Endothelial cell (in vitro differentiated cells): ENCODE measurements at regions not wholly inside any gene's neighbourhood (a gene's known extent, or its start where the extent isn't known, plus 50 kb on each side); places are given as distances from the start of the nearest gene placed in this dataset.

ENCODE experiments used
- DNase-seq: peaks from one replicate; pipeline ENCODE4 v3.0.0; 2021; ENCODE audit warnings: low spot score
- H3K27ac Mint-ChIP-seq: one replicate; pipeline ENCODE4 v1.8.0; 2021; ENCODE audit warnings: mixed read lengths, inconsistent platforms; ENCODE audit not compliant: unreplicated experiment
- H3K27me3 Mint-ChIP-seq: one replicate; pipeline ENCODE4 v1.8.0; 2021; ENCODE audit warnings: mild to moderate bottlenecking, moderate library complexity, mixed read lengths, inconsistent platforms; ENCODE audit not compliant: unreplicated experiment
- H3K36me3 Mint-ChIP-seq: one replicate; pipeline ENCODE4 v1.8.0; 2021; ENCODE audit warnings: mild to moderate bottlenecking, low read depth, mixed read lengths, inconsistent platforms; ENCODE audit not compliant: unreplicated experiment
- H3K4me1 Mint-ChIP-seq: one replicate; pipeline ENCODE4 v1.8.0; 2021; ENCODE audit warnings: mild to moderate bottlenecking, mixed read lengths, inconsistent platforms; ENCODE audit not compliant: unreplicated experiment
- H3K4me3 Mint-ChIP-seq: one replicate; pipeline ENCODE4 v1.8.0; 2021; ENCODE audit warnings: mild to moderate bottlenecking, mixed read lengths, inconsistent platforms; ENCODE audit not compliant: unreplicated experiment
- H3K9me3 Mint-ChIP-seq: one replicate; pipeline ENCODE4 v1.8.0; 2021; ENCODE audit warnings: mixed read lengths, inconsistent platforms; ENCODE audit not compliant: unreplicated experiment
- CTCF ChIP-seq: fragments of 200-600 bp; sonication (generic); IDR thresholded peaks from one replicate; pipeline ENCODE4 v1.5.0; 2021; ENCODE audit warnings: antibody characterized with exemption; ENCODE audit not compliant: unreplicated experiment

GRCh38 chr18:43634994-43635393 is 357.7 kb upstream of the SYT4 start:
- no peak for TF ChIP-seq CTCF
- no peak overlapping the region for H3K27ac Mint-ChIP-seq
- no peaks in the 10 kb centered on the region for H3K9me3 Mint-ChIP-seq
- H3K4me1 Mint-ChIP-seq, result no peaks in the 10 kb centered on the region
- DNase-seq, result no peak
- H3K4me3 Mint-ChIP-seq, result no peak overlapping the region
- H3K36me3 Mint-ChIP-seq, result no peaks in the 10 kb centered on the region
- H3K27me3 Mint-ChIP-seq, result no peaks in the 10 kb centered on the region

GRCh38 chr18:43635397-43635796 is 358.1 kb upstream of the SYT4 start:
- Mint-ChIP-seq H3K9me3 (no peaks in the 10 kb centered on the region), H3K27ac (no peak overlapping the region), H3K36me3 (no peaks in the 10 kb centered on the region), H3K27me3 (no peaks in the 10 kb centered on the region), H3K4me3 (no peak overlapping the region), H3K4me1 (no peaks in the 10 kb centered on the region)
- no peak for DNase-seq
- no peak for TF ChIP-seq CTCF

GRCh38 chr18:43642727-43643330 is 365.5 kb upstream of the SYT4 start:
- H3K36me3 Mint-ChIP-seq, result no peaks in the 10 kb centered on the region
- H3K27ac Mint-ChIP-seq, result no peak overlapping the region
- no peak for DNase-seq
- no peaks in the 10 kb centered on the region for H3K4me1 Mint-ChIP-seq
- no peak for TF ChIP-seq CTCF
- peaks cover 1% of the 10 kb centered on the region for H3K27me3 Mint-ChIP-seq
- H3K9me3 Mint-ChIP-seq, result no peaks in the 10 kb centered on the region
- no peak overlapping the region for H3K4me3 Mint-ChIP-seq

- Mint-ChIP-seq H3K4me3 (no peak overlapping the region), H3K4me1 (no peaks in the 10 kb centered on the region), H3K27me3 (peaks cover 1% of the 10 kb centered on the region), H3K36me3 (no peaks in the 10 kb centered on the region), H3K27ac (no peak overlapping the region), H3K9me3 (no peaks in the 10 kb centered on the region)
- no peak for TF ChIP-seq CTCF
- DNase-seq, result no peak
Measured at GRCh38 chr18:43648002-43648401, 370.7 kb upstream of the SYT4 start.

- no peaks in the 10 kb centered on the region for H3K9me3 Mint-ChIP-seq
- no peak overlapping the region for H3K4me3 Mint-ChIP-seq
- H3K36me3 Mint-ChIP-seq, result no peaks in the 10 kb centered on the region
- no peak for TF ChIP-seq CTCF
- no peaks in the 10 kb centered on the region for H3K4me1 Mint-ChIP-seq
- no peak overlapping the region for H3K27ac Mint-ChIP-seq
- no peak for DNase-seq
- H3K27me3 Mint-ChIP-seq, result peaks cover 1% of the 10 kb centered on the region
Measured at GRCh38 chr18:43649649-43650357, 372.5 kb upstream of the SYT4 start.
